ENCODE measurements at regions not wholly inside any gene's neighbourhood (a gene's known extent, or its start where the extent isn't known, plus 50 kb on each side); places are given as distances from the start of the nearest gene placed in this dataset.
A peak's percentile ranks its signal among the peaks of the same experiment; 100 is the strongest.

DNA sequence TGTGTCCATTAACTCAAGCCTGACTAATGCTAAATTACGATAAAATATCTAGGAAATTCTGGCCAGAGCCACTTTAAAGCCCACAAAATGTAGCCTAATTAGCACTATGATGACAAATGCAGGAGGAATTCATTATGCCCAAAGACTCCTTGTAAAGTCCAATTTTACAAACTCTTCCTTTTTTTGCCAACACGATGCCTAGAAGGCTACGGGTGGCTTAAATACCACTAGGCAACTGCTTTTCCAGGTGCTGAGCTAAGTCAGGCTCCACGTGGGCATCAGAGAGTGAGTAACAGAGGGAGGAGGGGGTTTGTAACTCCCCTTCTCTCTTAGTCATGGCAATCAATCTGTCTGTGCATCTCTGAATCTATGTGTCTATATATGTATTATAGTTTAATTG, 172.4 kb upstream of the NTF3 start:
- TF ChIP-seq, protein P1, sequence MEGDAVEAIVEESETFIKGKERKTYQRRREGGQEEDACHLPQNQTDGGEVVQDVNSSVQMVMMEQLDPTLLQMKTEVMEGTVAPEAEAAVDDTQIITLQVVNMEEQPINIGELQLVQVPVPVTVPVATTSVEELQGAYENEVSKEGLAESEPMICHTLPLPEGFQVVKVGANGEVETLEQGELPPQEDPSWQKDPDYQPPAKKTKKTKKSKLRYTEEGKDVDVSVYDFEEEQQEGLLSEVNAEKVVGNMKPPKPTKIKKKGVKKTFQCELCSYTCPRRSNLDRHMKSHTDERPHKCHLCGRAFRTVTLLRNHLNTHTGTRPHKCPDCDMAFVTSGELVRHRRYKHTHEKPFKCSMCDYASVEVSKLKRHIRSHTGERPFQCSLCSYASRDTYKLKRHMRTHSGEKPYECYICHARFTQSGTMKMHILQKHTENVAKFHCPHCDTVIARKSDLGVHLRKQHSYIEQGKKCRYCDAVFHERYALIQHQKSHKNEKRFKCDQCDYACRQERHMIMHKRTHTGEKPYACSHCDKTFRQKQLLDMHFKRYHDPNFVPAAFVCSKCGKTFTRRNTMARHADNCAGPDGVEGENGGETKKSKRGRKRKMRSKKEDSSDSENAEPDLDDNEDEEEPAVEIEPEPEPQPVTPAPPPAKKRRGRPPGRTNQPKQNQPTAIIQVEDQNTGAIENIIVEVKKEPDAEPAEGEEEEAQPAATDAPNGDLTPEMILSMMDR (conservative IDR thresholded peaks at IDR 0.05; ENCODE audit: low read depth), result no peak
- peak; percentile 2 for DNase-seq (ENCODE audit: low spot score)
- CTCF ChIA-PET, result no interaction called here
- no peak overlapping the region for H3K27ac ChIP-seq
- POLR2A ChIA-PET (ENCODE audit: low non-redundant PET), result no interaction called here

DNA sequence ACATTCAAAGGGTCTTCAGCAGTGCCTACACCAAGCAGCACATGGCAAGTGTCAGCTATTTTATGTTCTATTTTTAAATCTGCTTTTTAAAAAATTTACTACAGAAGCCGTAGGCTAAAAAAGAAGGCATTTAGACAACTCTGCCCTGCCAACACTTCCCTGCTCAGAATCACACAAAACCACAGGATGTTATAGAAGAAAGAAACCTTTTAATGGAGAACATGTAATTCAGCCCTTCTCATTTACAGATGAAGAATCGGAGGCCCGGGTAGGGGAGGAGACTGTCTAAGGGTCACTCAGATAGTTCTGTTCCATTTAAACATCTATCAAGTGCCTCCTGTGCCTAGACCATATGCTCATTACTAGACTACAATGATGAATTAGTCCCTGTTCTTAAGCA, 171.8 kb upstream of the NTF3 start:
- no peak overlapping the region for H3K27ac ChIP-seq
- no peak for DNase-seq (ENCODE audit: low spot score)
- TF ChIP-seq, protein P1 (conservative IDR thresholded peaks at IDR 0.05; ENCODE audit: low read depth), result no peak
- ChIA-PET POLR2A (ENCODE audit: low non-redundant PET) (no interaction called here), CTCF (no interaction called here)

DNA sequence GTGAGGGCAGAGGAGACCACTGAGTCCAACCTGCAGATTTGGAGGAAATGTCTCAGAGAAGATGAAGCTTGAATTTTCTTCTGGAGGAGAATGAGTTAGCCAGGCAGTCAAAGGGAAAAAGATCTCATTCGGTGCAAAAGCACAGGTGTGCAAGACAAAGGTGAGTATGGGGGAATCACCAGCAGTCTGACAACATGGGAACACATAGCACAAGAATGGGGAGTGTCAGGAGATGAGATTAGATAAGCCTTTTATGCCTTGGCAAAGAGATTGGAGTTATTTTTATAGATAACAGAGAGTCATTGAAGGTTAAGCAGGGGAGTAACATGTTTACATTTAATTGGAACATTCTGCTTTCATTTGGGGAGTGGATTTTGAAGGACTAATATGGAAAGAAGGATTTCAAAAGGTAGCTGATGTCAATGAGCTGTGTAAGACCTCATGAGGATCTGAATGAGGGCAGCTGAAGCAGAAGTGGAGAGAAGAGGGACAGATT, 171.3 kb upstream of the NTF3 start:
- no peak overlapping the region for H3K27ac ChIP-seq
- DNase-seq (ENCODE audit: low spot score), result no peak
- TF ChIP-seq, protein P1 (conservative IDR thresholded peaks at IDR 0.05; ENCODE audit: low read depth), result no peak
- ChIA-PET POLR2A (ENCODE audit: low non-redundant PET) (no interaction called here), CTCF (no interaction called here)

DNA sequence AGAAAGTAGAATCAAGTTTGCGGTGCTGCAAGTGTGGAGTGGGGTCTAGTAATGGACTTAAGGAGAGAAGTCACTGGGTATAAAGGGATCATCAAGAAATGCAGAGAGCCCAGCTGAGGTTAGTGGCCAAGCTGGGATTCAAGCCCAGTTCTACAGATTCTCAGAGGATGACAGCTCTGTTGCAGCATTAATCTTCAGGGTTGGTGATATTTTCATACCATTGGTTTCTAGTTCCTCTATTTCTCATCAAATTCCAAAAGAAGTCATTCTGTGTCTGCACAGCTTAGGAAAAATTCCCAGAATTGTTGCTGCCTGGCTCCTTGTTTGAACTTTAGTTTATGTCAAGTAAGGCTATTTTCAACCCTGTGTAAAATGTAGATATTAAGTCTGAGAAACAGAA, 169.5 kb upstream of the NTF3 start:
- ChIA-PET POLR2A (ENCODE audit: low non-redundant PET) (no interaction called here), CTCF (no interaction called here)
- DNase-seq (ENCODE audit: low spot score), result no peak
- no peak overlapping the region for H3K27ac ChIP-seq
- TF ChIP-seq, protein P1 (conservative IDR thresholded peaks at IDR 0.05; ENCODE audit: low read depth), result no peak

DNA sequence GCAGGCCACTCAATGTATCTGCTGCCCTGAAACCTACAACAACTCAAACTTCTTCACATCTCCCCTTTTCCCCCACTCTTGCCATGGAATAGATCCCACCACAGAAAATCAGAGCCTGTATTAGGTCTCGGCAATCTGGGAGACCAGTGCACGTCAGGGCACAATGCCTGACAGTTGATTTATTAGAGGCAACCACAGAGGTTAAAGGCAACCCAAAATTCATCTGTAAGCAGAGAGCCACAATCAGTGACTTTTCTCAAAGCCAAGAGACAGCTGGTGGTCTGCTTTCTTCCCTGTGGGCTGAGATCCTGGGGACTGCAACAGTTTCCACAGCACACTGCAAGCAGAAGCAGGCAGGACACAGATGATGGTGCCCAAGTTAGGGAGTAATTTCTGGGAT, 169.0 kb upstream of the NTF3 start:
- no peak overlapping the region for H3K27ac ChIP-seq
- ChIA-PET POLR2A (ENCODE audit: low non-redundant PET) (no interaction called here), CTCF (no interaction called here)
- DNase-seq (ENCODE audit: low spot score), result no peak
- TF ChIP-seq, protein P1 (conservative IDR thresholded peaks at IDR 0.05; ENCODE audit: low read depth), result no peak

DNA sequence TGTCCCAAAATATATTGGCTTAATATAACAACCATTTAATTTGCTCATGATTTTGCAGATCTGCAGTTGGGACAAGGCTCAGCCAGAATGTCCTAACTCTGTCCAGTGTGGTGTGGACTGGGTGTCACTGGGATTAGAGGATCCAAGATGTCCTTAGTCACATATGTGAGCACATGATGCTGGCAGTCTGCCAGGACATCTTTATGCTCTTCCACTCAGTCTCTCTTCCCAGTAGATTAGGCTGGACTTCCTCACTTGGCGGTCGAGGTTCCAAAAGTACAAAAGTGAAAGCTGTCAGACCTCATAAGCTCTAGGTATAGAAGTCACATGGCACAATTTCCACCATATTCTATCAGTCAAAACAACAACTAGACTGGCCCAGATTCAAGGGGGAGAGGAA, 167.9 kb upstream of the NTF3 start:
- ChIA-PET POLR2A (ENCODE audit: low non-redundant PET) (no interaction called here), CTCF (no interaction called here)
- DNase-seq (ENCODE audit: low spot score), result no peak
- H3K27ac ChIP-seq, result no peak overlapping the region
- TF ChIP-seq, protein P1 (conservative IDR thresholded peaks at IDR 0.05; ENCODE audit: low read depth), result no peak
